NCI-H2029 (cell line): ENCODE measurements at regions not wholly inside any gene's neighbourhood (a gene's known extent, or its start where the extent isn't known, plus 50 kb on each side); places are given as distances from the start of the nearest gene placed in this dataset.

Experiments used
- DNase-seq: peaks from one replicate; lab custom pipeline; 2025; lab: John Stamatoyannopoulos, UW

- no peak for DNase-seq
These were observed 54.3 kb upstream of the COL3A1 start for GRCh38 chr2:188919824-188920223.

- no peak for DNase-seq
These were observed 52.0 kb upstream of the COL3A1 start for GRCh38 chr2:188922191-188922590.
